GM12875 (cell line): ENCODE measurements at regions not wholly inside any gene's neighbourhood (a gene's known extent, or its start where the extent isn't known, plus 50 kb on each side); places are given as distances from the start of the nearest gene placed in this dataset.

Experiments
- H3K4me3 ChIP-seq: one replicate; pipeline ENCODE4 v1.5.1; 2011; ENCODE audit warnings: low read depth, low read length, control low read depth
- CTCF ChIP-seq: IDR thresholded peaks from 2 replicates; pipeline ENCODE4 v1.5.1; 2011; ENCODE audit warnings: low read depth, mild to moderate bottlenecking, control low read depth, inconsistent platforms, low read length, moderate library complexity, borderline replicate concordance; ENCODE audit not compliant: insufficient read depth

DNA sequence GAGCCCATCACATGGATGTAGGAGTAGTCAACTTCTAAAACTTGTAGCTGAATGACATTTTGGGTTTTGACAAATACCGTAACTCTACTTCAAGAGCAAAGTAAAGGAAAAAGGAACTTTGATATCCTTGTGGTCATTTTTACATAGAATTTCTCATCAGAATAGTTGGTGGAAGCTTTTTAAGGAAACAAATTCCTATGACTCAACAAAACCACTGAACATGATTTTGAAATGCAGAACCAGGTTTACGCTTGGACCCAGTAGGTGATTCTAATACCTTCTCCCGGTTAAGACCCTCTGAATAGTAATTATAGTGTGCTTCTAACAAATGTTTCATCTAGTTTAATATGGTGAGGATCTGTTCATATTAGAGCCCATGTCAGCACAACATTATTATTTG is 307.8 kb downstream of the GPR37 start:
- TF ChIP-seq CTCF, result no peak
- no peak overlapping the region for H3K4me3 ChIP-seq

DNA sequence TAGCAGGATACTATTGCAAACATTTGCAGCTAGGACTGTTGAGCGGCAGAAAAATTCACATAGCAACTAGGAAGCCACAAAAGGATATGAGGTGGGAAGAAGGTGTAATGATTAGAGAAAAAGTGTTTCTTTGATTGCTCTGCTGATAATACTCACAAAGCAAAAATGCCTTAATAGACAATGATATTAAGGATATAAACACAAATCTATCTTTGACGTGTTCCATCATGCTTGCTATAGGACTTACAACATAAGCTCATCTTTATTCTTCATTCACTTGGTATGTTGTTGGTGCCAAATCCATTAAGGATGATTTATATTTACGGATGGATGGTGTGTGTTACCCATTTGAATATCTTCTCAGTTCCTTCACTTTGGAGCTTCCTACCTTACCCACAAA is 309.3 kb downstream of the GPR37 start:
- no peak for TF ChIP-seq CTCF
- no peak overlapping the region for H3K4me3 ChIP-seq

DNA sequence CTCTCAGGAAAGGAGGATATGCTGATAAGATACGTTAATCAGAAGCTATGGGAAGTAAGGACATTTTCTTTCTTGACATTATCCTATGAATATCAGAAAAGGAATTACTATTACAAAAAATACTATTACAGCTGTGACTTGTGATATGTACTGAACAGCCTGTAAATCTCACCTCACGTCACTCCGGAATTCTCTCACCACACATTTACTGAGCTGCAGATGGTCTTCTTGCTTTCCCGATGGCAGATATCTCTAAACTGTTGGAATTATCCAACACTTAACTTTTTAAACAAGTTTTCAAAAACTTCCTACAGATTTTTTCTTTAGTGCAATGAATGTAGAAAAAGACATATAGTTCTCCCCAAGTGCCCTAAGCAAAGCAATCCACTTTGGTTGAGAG is 313.4 kb downstream of the GPR37 start:
- no peak for TF ChIP-seq CTCF
- no peak overlapping the region for H3K4me3 ChIP-seq

GRCh38 chr7:124449896-124450295 is 315.7 kb downstream of the GPR37 start:
- TF ChIP-seq CTCF, result no peak
- H3K4me3 ChIP-seq, result no peak overlapping the region

- no peak overlapping the region for H3K4me3 ChIP-seq
- TF ChIP-seq CTCF, result no peak
These were observed 320.7 kb downstream of the GPR37 start for GRCh38 chr7:124444696-124445480.

DNA sequence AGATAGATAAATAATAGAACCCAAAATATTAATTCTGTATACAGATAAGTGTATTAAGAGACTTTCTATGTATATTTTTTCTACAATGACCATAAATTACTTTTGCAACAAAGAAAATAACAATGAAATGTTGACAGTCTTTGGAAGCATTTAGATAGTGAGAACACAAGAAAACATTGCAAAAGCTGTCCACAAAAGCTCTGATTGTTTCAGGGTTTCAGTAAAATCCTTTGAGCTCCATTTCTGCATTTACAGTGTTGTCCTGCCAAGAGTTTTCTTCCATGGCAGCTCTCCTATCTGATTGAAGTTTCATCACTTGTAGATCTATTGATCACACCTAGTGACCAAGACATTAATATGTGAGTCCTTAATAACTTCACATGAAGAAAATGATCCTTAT is 321.8 kb downstream of the GPR37 start:
- no peak overlapping the region for H3K4me3 ChIP-seq
- TF ChIP-seq CTCF, result no peak

- TF ChIP-seq CTCF, result no peak
These were observed 325.5 kb downstream of the GPR37 start for GRCh38 chr7:124440081-124440480.

More at GRCh38 chr7:124440081-124440480, 325.5 kb downstream of the GPR37 start:
- no peak overlapping the region for H3K4me3 ChIP-seq
